Heart right ventricle (tissue), 16 donors: ENCODE measurements at regions not wholly inside any gene's neighbourhood (a gene's known extent, or its start where the extent isn't known, plus 50 kb on each side); places are given as distances from the start of the nearest gene placed in this dataset.

Experiments
- ATAC-seq, 8 donors: fragments of 200-7000 bp; cut with Tn5 transposase; one replicate each; pipeline ENCODE4 v1.9.1; 2020; ENCODE audit warnings: mild to moderate bottlenecking in 8 of 8, moderate library complexity in 8 of 8, moderate number of reproducible peaks in 1 of 8
- DNase-seq, 2 donors: peaks; one replicate each; pipeline ENCODE4 v3.0.0-alpha.2; 2020
- H3K27ac ChIP-seq, 10 donors: fragments of 200-600 bp; sonication (generic) in 2 of 10; one replicate each; pipeline versions ENCODE4 v1.5.0 to v1.8.0; 2020 to 2022; ENCODE audit warnings: mild to moderate bottlenecking in 3 of 10
- H3K27me3 ChIP-seq, 7 donors: fragments of 200-600 bp; one replicate each; pipeline ENCODE4 v1.8.0; 2021 to 2022; ENCODE audit warnings: mild to moderate bottlenecking in 2 of 7
- H3K36me3 ChIP-seq, 9 donors: fragments of 200-600 bp; sonication (generic) in 1 of 9; one replicate each; pipeline versions ENCODE4 v1.5.0 to v1.8.0; 2020 to 2022; ENCODE audit warnings: mild to moderate bottlenecking in 2 of 9
- H3K4me1 ChIP-seq, 9 donors: fragments of 200-600 bp; sonication (generic) in 1 of 9; one replicate each; pipeline versions ENCODE4 v1.5.0 to v1.8.0; 2020 to 2022; ENCODE audit warnings: mild to moderate bottlenecking in 4 of 9
- H3K4me3 ChIP-seq, 10 donors: fragments of 200-600 bp; sonication (generic) in 2 of 10; one replicate each; pipeline versions ENCODE4 v1.5.0 to v1.8.0; 2020 to 2022; ENCODE audit warnings: mild to moderate bottlenecking in 7 of 10, moderate library complexity in 2 of 10
- H3K9me3 ChIP-seq, 11 donors: fragments of 200-600 bp in 10 of 11; sonication (generic) in 2 of 11; one replicate each; pipeline versions ENCODE4 v1.5.0 to v1.8.0; 2013 to 2022; ENCODE audit warnings: mild to moderate bottlenecking in 2 of 11, control low read depth in 1 of 11, moderate library complexity in 1 of 11
- WGBS, 2 donors: extraction: QIAGEN DNeasy Blood & Tissue Kit; methylation state at CpG; one replicate each; pipeline ENCODE4 v1.1.7; 2013; ENCODE audit warnings: inconsistent platforms in 1 of 2; 5-methylcytosine and 5-hydroxymethylcytosine counted together
- intact Hi-C, 10 donors: fragments of 100-400 bp; cut with DNase I; formaldehyde crosslinking; loops; one replicate each; pipeline versions ENCODE4 v1.11.1 to v1.14.2; 2022
- TF ChIP-seq, protein P1 (sequence below), 9 donors: fragments of 200-600 bp; sonication (generic) in 2 of 9; IDR thresholded peaks; one replicate each; pipeline versions ENCODE4 v1.5.0 to v1.8.0; 2021 to 2022; ENCODE audit warnings: antibody characterized with exemption in 9 of 9, mild to moderate bottlenecking in 5 of 9, moderate library complexity in 1 of 9
- donor health status: Arrhythmogenic right ventricular cardiomyopathy.
- donor health status: ischemic (EF 13 %, LVEDD 7.1; RV severe dilation, severe dysfunction).
- donor health status: healthy with polysubstance abuse.
- donor health status: DM: no; HTN: yes; CAD: no.
- donor health status: DM: no; HTN: no; CAD: no.
- donor health status: ischemic (EF 25% LVEDD 6.9; RV normal size, moderate dysfunction).
- donor health status: ischemic (EF 25% LVEDD 5.7; RV mildly dilated, moderate dysfunction).
- donor health status: healthy.
- donor health status: DM: yes; HTN: yes; CAD: no.
- donor health status: Ischemic cardiomyopathy.
- donor health status: ischemic (EF 35%, LVEDD 5.7; RV mildly dilated, moderate dysfunction).
- donor health status: nonischemic (EF 11% LVEDD 7.7; RV severe dilation, severe dysfunction).
- donor health status: DM: yes; HTN: yes; CAD: no.
- donor health status: PGD.
- donor health status: ischemic (EF 29% LVEDD 5.4; RV normal size, mild dysfunction).
- donor health status: nonischemic (EF 23%, LVEDD 6.1; RV moderate dilation, normal function).

DNA sequence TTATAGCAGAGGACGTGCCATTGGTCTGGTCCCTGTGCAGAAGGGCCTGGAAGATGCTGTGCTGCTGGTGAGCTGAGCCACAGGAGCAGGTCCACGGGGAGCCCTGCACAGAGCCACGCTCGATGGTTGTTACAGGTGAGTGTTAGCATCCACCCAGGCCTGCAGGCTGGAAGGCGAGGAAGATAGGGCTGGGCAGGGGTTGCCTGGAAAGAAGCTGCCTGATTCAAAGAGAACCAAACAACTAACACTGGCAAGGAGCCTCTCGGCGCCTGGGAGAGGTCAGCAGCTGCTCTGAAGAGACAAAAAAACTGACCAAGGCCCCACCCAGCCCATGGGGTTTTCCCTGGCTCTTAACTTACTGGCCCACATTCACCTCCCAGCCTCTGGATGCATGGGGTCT lies 160.2 kb downstream of the MED10 start:
- TF ChIP-seq, protein P1, sequence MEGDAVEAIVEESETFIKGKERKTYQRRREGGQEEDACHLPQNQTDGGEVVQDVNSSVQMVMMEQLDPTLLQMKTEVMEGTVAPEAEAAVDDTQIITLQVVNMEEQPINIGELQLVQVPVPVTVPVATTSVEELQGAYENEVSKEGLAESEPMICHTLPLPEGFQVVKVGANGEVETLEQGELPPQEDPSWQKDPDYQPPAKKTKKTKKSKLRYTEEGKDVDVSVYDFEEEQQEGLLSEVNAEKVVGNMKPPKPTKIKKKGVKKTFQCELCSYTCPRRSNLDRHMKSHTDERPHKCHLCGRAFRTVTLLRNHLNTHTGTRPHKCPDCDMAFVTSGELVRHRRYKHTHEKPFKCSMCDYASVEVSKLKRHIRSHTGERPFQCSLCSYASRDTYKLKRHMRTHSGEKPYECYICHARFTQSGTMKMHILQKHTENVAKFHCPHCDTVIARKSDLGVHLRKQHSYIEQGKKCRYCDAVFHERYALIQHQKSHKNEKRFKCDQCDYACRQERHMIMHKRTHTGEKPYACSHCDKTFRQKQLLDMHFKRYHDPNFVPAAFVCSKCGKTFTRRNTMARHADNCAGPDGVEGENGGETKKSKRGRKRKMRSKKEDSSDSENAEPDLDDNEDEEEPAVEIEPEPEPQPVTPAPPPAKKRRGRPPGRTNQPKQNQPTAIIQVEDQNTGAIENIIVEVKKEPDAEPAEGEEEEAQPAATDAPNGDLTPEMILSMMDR (IDR thresholded peaks at IDR 0.05): no peak
- whole genome bisulfite sequencing, 2 donors: 81 to 87% methylated on average over 7 of the region's 7 CpGs
- intact Hi-C loops: no loop called here

DNA sequence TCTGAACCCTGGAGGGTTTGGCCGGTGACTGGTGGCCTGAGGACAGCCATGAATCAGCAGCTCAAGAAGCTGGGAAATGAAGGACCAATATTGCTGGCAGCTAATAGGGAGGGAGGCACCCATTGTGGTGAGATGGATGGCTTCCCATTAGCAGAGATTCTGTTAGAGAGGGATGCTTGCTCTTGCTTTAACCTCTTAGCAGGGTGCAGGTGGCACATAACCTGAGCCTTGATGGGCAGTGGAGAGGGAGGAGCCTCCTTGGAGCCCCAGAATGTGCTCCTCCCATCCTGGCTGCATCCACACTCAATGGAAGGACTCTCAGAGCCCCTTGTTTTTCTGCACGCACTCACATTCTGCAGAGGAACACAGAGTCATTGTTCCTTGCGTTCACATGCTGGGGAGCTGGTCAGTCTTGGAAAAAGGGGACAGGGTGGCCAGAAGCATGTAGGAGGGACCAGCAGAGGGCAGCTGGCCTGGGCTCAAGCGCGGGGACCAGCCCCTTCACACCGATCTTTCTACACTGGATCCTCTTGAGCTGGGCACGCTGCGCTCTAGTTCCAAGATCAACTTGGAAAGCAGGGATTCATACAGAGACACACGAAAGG lies 161.8 kb downstream of the MED10 start:
- Histone ChIP-seq H3K9me3 (peaks cover 0 to 11% (median 0%) of the 10 kb centered on the region in 11 donors), H3K4me1 (no peaks in the 10 kb centered on the region), H3K36me3 (no peaks in the 10 kb centered on the region), H3K4me3 (no peak overlapping the region), H3K27me3 (peaks cover 0 to 5% (median 0%) of the 10 kb centered on the region in 7 donors), H3K27ac (no peak overlapping the region)
- intact Hi-C loops: no loop called here
- no peak for ATAC-seq
- TF ChIP-seq, protein P1 (IDR thresholded peaks at IDR 0.05): no peak
- DNase-seq: no peak
- 81 to 92% methylated on average over 9 of the region's 9 CpGs for WGBS, 2 donors

More for the DNA sequence above, 160.2 kb downstream of the MED10 start:
- DNase-seq (no peak), ATAC-seq (no peak)
- no peak overlapping the region for H3K27ac ChIP-seq
- H3K4me1 ChIP-seq: no peaks in the 10 kb centered on the region
- H3K36me3 ChIP-seq: no peaks in the 10 kb centered on the region
- no peak overlapping the region for H3K4me3 ChIP-seq
- peaks cover 0 to 5% (median 0%) of the 10 kb centered on the region in 7 donors for H3K27me3 ChIP-seq
- peaks cover 0 to 8% (median 0%) of the 10 kb centered on the region in 11 donors for H3K9me3 ChIP-seq

DNA sequence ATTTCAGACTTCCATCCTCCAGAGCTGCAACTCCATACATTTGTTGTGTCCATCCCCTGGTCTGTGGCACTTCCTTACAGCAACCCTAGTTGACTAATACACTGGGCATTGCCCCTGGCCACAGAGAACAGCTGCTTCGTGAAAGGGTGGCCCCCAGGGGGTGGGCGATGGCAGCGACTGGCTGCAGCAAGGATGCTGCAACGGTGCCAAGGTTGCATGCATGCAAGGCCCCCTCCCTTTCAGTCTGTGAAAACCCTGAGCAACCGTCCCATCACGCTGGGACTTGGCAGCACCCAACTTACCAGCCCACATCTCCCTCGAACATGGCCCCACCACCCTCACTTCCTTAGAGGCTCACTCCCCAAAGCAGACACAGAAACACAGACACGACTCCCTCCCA lies 162.5 kb downstream of the MED10 start:
- no peak overlapping the region for H3K27ac ChIP-seq
- TF ChIP-seq, protein P1 (IDR thresholded peaks at IDR 0.05): no peak
- no peak for DNase-seq
- H3K4me3 ChIP-seq: no peak overlapping the region
- 75 to 82% methylated on average over 8 of the region's 8 CpGs for WGBS, 2 donors
- H3K9me3 ChIP-seq: peaks cover 0 to 11% (median 0%) of the 10 kb centered on the region in 11 donors
- no peak for ATAC-seq
- no peaks in the 10 kb centered on the region for H3K4me1 ChIP-seq
- peaks cover 0 to under 1% (median 0%) of the 10 kb centered on the region in 7 donors for H3K27me3 ChIP-seq
- H3K36me3 ChIP-seq: no peaks in the 10 kb centered on the region
- intact Hi-C loops: no loop called here

DNA sequence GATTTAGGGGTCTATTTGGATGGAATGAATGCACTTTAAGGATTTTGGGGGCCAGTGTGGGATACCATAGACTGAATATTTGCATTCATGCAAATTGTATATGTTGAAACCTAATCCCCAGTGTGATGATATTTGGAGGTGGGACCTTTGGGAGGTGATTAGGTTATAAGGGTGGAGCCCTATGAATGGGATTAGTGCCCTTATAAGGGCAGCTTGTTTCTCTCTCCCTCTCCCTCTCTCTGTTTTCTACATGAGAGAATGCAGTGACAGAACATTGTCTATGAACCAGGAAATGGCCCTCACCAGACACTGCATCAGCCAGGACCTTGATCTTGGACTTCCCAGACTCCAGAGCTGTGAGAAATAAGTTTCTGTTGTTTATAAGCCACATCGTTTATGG lies 166.1 kb downstream of the MED10 start:
- DNase-seq: no peak
- no peaks in the 10 kb centered on the region for H3K27me3 ChIP-seq
- no peak overlapping the region for H3K27ac ChIP-seq
- peaks cover 0 to 11% (median 0%) of the 10 kb centered on the region in 11 donors for H3K9me3 ChIP-seq
- TF ChIP-seq, protein P1 (IDR thresholded peaks at IDR 0.05): no peak
- no peak for ATAC-seq
- intact Hi-C loops: no loop called here
- H3K36me3 ChIP-seq: no peaks in the 10 kb centered on the region
- no peak overlapping the region for H3K4me3 ChIP-seq
- 75% methylated on average over 1 of the region's 1 CpG for WGBS, 2 donors
- H3K4me1 ChIP-seq: no peaks in the 10 kb centered on the region
